ENCODE measurements at regions not wholly inside any gene's neighbourhood (a gene's known extent, or its start where the extent isn't known, plus 50 kb on each side); places are given as distances from the start of the nearest gene placed in this dataset.

GRCh38 chr20:52404671-52405070, 213.1 kb upstream of the ZFP64 start:
- TF ChIP-seq ATF3 (IDR thresholded peaks at IDR 0.05) (no peak), CTCF (IDR thresholded peaks at IDR 0.05; ENCODE audit: low read depth, low read length, missing input control) (no peak), TAF1 (conservative IDR thresholded peaks at IDR 0.05) (no peak), RAD21 (IDR thresholded peaks at IDR 0.05) (no peak), NR2F2 (IDR thresholded peaks at IDR 0.05) (no peak), FOXA2 (IDR thresholded peaks at IDR 0.05) (no peak), FOXA1 (IDR thresholded peaks at IDR 0.05) (no peak), REST (IDR thresholded peaks at IDR 0.05) (no peak), YY1 (IDR thresholded peaks at IDR 0.05) (no peak), MAX (IDR thresholded peaks at IDR 0.05) (no peak), SP1 (IDR thresholded peaks at IDR 0.05) (no peak), HNF4G (IDR thresholded peaks at IDR 0.05) (no peak), EGR1 (IDR thresholded peaks at IDR 0.05; ENCODE audit: low read depth in 2 of 2) (no peak)
